Subcutaneous abdominal adipose tissue (tissue), 5 donors: ENCODE measurements at regions not wholly inside any gene's neighbourhood (a gene's known extent, or its start where the extent isn't known, plus 50 kb on each side); places are given as distances from the start of the nearest gene placed in this dataset.

ENCODE experiments used
- H3K27ac ChIP-seq: one replicate; pipeline ENCODE4 v1.7.0; 2013; ENCODE audit warnings: low read depth, mild to moderate bottlenecking, inconsistent platforms, low read length, moderate library complexity
- H3K27me3 ChIP-seq, 5 donors: one replicate each; pipeline ENCODE4 v1.7.0; 2013; ENCODE audit warnings: low read length in 5 of 5, inconsistent platforms in 1 of 5; ENCODE audit not compliant: control insufficient read depth in 5 of 5, insufficient read depth in 4 of 5
- H3K36me3 ChIP-seq, 5 donors: one replicate each; pipeline ENCODE4 v1.7.0; 2013; ENCODE audit warnings: low read length in 5 of 5; ENCODE audit not compliant: control insufficient read depth in 5 of 5, insufficient read depth in 5 of 5
- H3K4me1 ChIP-seq, 5 donors: one replicate each; pipeline ENCODE4 v1.7.0; 2013; ENCODE audit warnings: low read length in 5 of 5, mild to moderate bottlenecking in 3 of 5, moderate library complexity in 1 of 5; ENCODE audit not compliant: control insufficient read depth in 5 of 5, insufficient read depth in 5 of 5
- H3K4me3 ChIP-seq, 5 donors: one replicate each; pipeline ENCODE4 v1.7.0; 2013; ENCODE audit warnings: low read length in 5 of 5, low read depth in 1 of 5
- H3K9ac ChIP-seq, 5 donors: one replicate each; pipeline ENCODE4 v1.7.0; 2013; ENCODE audit warnings: low read length in 5 of 5, mild to moderate bottlenecking in 4 of 5, moderate library complexity in 3 of 5
- H3K9me3 ChIP-seq, 5 donors: one replicate each; pipeline ENCODE4 v1.7.0; 2013; ENCODE audit warnings: low read length in 5 of 5; ENCODE audit not compliant: control insufficient read depth in 5 of 5
- donor health status: healthy.
- donor health status: healthy.
- donor health status: healthy.
- donor health status: healthy.
- donor health status: healthy.

GRCh38 chr12:84631020-84631419 is 281.6 kb downstream of the SLC6A15 start:
- no peaks in the 10 kb centered on the region for H3K27me3 ChIP-seq
- no peaks in the 10 kb centered on the region for H3K4me1 ChIP-seq
- no peak overlapping the region for H3K9ac ChIP-seq
- H3K4me3 ChIP-seq: no peak overlapping the region
- H3K27ac ChIP-seq: no peak overlapping the region
- H3K9me3 ChIP-seq: no peaks in the 10 kb centered on the region
- H3K36me3 ChIP-seq: no peaks in the 10 kb centered on the region

- no peaks in the 10 kb centered on the region for H3K27me3 ChIP-seq
- no peaks in the 10 kb centered on the region for H3K4me1 ChIP-seq
- no peaks in the 10 kb centered on the region for H3K9me3 ChIP-seq
- no peak overlapping the region for H3K4me3 ChIP-seq
- H3K9ac ChIP-seq: no peak overlapping the region
- no peaks in the 10 kb centered on the region for H3K36me3 ChIP-seq
- no peak overlapping the region for H3K27ac ChIP-seq
These were observed 285.0 kb downstream of the SLC6A15 start for GRCh38 chr12:84627593-84627992.

- Histone ChIP-seq H3K4me1 (no peaks in the 10 kb centered on the region), H3K9me3 (no peaks in the 10 kb centered on the region), H3K4me3 (no peak overlapping the region), H3K27ac (no peak overlapping the region), H3K36me3 (no peaks in the 10 kb centered on the region), H3K27me3 (no peaks in the 10 kb centered on the region), H3K9ac (no peak overlapping the region)
These were observed 288.0 kb downstream of the SLC6A15 start for GRCh38 chr12:84624601-84625000.

GRCh38 chr12:84619053-84619571 is 293.5 kb downstream of the SLC6A15 start:
- Histone ChIP-seq H3K9ac (no peak overlapping the region), H3K27me3 (no peaks in the 10 kb centered on the region), H3K27ac (no peak overlapping the region), H3K4me1 (peaks cover 0 to 2% (median 0%) of the 10 kb centered on the region in 5 donors), H3K9me3 (no peaks in the 10 kb centered on the region), H3K36me3 (no peaks in the 10 kb centered on the region), H3K4me3 (no peak overlapping the region)

DNA sequence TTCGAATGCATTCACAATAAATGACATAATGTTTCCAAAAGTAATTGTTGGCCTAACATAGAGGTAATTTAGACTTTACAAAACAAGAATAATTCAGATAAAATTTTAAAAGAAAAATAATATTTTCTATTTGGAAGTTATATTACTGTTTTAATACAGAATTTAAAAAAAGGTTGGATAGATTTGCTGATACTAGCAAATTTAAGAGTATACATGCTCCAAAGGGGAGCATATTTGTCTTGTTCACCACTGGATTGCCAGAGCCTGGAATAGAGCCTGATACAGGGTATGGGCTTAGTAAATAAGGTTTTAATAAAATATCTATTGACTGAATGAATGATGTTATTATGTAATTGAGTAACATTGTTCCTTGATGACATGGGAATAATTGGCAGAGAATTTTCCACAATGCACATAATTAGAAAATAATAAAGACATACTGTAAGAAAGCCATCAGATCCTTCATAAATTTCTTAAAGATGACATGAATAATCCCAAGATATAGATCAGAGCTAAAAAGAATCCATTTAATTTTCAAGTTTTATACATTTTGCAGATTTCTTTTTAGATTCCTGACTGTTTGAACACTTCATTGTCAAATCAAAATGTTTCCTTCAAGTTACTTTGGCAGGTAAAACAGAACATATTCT is 305.3 kb downstream of the SLC6A15 start:
- Histone ChIP-seq H3K27me3 (no peaks in the 10 kb centered on the region), H3K27ac (no peak overlapping the region), H3K4me3 (no peak overlapping the region), H3K36me3 (no peaks in the 10 kb centered on the region), H3K4me1 (peaks cover 0 to 13% (median 0%) of the 10 kb centered on the region in 5 donors), H3K9ac (no peak overlapping the region), H3K9me3 (no peaks in the 10 kb centered on the region)

- Histone ChIP-seq H3K4me1 (peaks cover 0 to 13% (median 0%) of the 10 kb centered on the region in 5 donors), H3K27ac (no peak overlapping the region), H3K9ac (no peak overlapping the region), H3K36me3 (no peaks in the 10 kb centered on the region), H3K27me3 (no peaks in the 10 kb centered on the region), H3K4me3 (no peak overlapping the region), H3K9me3 (no peaks in the 10 kb centered on the region)
These were observed 306.6 kb downstream of the SLC6A15 start for GRCh38 chr12:84605983-84606382.

GRCh38 chr12:84604551-84604950 is 308.0 kb downstream of the SLC6A15 start:
- H3K4me3 ChIP-seq: no peak overlapping the region
- no peaks in the 10 kb centered on the region for H3K27me3 ChIP-seq
- H3K9ac ChIP-seq: no peak overlapping the region
- no peaks in the 10 kb centered on the region for H3K36me3 ChIP-seq
- no peaks in the 10 kb centered on the region for H3K9me3 ChIP-seq
- peaks cover 0 to 13% (median 0%) of the 10 kb centered on the region in 5 donors for H3K4me1 ChIP-seq
- H3K27ac ChIP-seq: no peak overlapping the region

GRCh38 chr12:84603484-84604248 is 308.9 kb downstream of the SLC6A15 start:
- H3K9me3 ChIP-seq: no peaks in the 10 kb centered on the region
- H3K9ac ChIP-seq: no peak overlapping the region
- no peaks in the 10 kb centered on the region for H3K36me3 ChIP-seq
- H3K27me3 ChIP-seq: no peaks in the 10 kb centered on the region
- H3K4me1 ChIP-seq: peaks cover 0 to 13% (median 0%) of the 10 kb centered on the region in 5 donors
- no peak overlapping the region for H3K4me3 ChIP-seq
- H3K27ac ChIP-seq: no peak overlapping the region

GRCh38 chr12:84601483-84601882 is 311.1 kb downstream of the SLC6A15 start:
- H3K9ac ChIP-seq: no peak overlapping the region
- H3K27me3 ChIP-seq: no peaks in the 10 kb centered on the region
- peaks cover 0 to 13% (median 0%) of the 10 kb centered on the region in 5 donors for H3K4me1 ChIP-seq
- H3K4me3 ChIP-seq: no peak overlapping the region
- H3K9me3 ChIP-seq: no peaks in the 10 kb centered on the region
- H3K36me3 ChIP-seq: no peaks in the 10 kb centered on the region
- no peak overlapping the region for H3K27ac ChIP-seq

DNA sequence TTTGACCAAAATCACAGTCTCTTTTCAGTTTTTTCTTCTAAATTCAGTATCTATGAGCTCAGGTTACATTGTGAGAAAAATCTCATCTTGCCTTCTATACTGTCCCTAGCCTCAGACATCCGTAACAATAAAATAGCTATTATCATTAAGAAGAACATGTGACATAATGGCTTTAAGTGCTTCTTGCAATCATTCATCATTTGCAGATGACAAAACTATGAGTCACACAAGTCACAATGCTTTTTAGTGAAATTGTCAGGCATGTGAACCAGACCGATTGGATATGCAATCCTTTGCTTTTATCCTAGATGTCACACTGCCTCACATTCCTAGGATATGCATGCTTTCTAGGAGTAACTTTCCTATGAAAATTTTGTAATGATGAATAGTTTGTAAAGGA is 313.1 kb downstream of the SLC6A15 start:
- Histone ChIP-seq H3K9ac (no peak overlapping the region), H3K4me1 (peaks cover 0 to 12% (median 0%) of the 10 kb centered on the region in 5 donors), H3K27ac (no peak overlapping the region), H3K9me3 (no peaks in the 10 kb centered on the region), H3K36me3 (no peaks in the 10 kb centered on the region), H3K27me3 (no peaks in the 10 kb centered on the region), H3K4me3 (no peak overlapping the region)
